ENCODE measurements at regions not wholly inside any gene's neighbourhood (a gene's known extent, or its start where the extent isn't known, plus 50 kb on each side); places are given as distances from the start of the nearest gene placed in this dataset.
A peak's percentile ranks its signal among the peaks of the same experiment; 100 is the strongest.

DNA sequence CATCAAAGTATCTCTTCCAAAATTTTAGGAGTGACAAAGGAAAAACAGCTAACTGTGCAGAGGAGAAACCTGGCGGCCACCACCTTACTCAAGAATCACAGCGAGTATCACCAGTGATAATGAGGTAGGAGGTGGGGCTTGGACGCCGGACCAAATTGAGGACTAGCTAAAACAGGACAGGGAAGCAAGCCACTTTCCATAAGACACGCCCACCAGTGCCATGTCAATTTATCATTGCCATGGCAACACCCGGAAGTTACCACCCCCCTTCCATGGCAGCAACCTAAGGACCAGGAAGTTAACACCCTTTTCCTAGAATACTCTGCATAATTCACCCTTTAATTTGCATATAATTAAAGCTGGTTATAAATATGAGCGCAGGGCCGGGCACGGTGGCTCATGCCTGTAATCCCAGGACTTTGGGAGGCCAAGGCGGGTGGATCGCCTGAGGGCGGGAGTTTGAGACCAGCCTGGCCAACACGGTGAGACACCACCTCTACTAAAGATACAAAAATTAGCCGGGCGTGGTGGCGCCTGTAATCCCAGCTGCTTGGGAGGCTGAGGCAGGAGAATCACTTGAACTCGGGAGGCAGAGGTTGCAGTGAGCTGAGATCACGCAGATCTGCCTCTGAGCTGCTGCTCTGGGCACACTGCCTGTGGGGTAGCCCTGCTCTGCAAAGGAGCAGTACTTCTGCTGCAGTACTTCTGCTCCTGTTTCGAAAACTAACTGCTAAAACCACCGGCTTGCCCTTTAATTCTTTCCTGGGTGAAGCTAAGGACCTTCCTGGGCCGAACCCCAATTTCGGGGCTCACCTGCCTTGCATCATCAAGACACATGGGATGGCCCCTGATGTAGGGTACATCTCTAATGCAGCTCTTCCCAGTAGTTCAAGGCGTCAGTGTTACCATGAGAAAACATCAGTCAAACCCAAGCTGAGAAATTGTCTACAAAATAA is 116.7 kb downstream of the HMX1 start:
- DNase-seq = no peak

DNA sequence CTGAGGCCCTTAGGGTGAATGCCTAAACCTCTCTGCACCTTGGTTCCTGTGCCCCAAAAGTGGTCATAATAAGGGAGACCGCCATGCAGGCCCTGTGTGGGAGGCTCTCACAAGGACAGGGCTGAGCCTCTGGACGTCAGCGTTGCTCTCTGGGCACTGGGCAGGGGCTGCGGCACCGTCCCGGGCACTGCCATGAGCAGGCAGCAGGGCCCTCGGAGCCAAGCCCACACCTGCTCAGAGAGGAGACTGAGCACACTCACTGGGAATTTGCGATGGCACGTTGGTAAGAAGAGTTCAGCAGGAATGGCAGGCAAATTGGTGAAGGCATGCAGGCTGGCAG is 123.4 kb downstream of the HMX1 start:
- no peak for DNase-seq

DNA sequence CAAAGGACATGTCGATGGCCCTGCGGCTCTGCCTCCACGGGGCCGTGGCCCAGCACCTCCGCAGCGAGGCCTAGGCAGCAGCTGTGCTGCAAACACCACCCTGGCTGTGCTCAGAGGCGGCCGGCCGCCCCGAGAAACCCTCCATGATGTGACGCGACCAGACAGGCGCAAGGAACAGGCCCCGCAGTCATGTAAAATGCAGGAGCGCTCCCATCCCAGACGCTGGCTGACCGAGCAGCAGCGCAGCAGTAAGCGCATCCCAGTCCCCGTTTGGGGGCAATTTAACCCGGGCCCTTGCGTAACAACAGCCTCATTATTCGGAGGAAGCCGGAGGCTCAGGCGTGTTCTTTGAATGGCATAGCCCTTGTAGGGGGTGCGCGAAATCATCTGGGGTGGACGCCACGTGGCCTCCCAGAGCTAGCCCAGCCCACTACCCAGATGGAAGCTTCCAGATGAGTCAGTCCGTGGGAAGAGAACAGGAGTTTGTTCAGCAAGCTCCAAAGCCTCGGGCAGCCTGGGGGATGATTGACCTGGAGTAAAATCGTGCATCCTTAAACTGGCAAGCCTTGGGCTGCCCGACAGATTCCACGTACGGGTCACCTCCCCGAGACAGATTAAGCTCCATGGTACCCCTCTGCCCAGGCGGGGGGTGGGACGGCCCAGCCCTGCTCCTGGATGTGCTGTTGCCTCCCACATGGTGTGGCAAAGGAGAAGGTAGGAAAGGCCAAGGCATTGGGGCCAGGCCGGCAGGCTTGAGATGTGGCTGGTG is 124.0 kb downstream of the HMX1 start:
- DNase-seq = peak; percentile 96

DNA sequence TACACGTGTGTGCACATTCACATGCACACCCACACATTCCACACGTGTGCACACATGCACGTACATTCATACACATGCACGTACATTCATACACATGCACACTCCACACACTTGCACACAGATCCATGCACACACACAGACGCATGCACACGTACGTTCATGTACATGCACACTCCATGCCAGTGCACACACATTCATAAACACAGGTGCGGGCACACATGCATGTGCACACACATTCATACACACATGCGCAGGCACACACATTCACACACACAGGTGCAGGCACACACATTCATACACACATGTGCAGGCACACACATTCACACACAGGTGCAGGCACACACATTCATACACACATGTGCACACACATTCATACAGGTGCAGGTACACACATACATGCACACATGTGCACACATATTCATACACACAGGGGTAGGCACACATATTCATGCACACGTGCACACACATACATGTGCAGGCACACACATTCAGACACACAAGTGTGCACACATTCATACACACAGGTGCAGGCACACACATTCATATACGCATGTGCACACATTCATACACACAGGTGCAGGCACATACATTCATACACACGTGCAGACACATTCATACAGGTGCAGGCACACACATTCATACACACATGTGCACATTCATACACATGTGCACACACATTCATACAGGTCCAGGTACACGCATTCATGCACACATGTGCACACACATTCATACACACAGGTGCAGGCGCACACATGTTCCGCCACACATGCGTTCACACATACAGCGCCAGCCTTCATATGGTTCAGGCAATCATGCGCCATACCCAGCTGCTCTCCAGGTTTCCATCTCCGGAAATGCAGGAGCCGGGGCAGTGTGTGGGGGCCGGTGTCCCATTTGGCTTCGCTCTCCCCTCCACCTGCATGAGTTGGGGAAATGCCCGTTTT is 124.8 kb downstream of the HMX1 start:
- no peak for DNase-seq

DNA sequence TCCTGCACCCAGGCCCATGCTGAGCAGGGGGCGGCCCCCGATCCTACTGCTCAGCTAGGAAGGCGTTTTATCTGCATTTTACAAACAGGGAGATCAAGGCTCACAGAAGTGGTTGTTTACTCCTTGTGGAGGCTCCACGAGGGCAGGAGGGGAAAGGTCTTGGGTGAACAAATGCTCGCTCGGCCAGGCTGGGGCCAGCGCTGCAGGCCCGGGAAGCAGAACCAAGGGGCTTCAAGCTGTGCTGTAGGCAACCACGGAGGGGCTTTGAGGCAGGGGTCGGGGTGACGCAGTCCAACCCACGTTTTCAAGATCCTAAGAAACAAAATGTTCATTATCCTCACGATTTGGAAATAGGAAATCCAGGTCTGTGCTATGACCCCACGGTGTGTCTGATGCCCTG is 125.8 kb downstream of the HMX1 start:
- DNase-seq = no peak

DNA sequence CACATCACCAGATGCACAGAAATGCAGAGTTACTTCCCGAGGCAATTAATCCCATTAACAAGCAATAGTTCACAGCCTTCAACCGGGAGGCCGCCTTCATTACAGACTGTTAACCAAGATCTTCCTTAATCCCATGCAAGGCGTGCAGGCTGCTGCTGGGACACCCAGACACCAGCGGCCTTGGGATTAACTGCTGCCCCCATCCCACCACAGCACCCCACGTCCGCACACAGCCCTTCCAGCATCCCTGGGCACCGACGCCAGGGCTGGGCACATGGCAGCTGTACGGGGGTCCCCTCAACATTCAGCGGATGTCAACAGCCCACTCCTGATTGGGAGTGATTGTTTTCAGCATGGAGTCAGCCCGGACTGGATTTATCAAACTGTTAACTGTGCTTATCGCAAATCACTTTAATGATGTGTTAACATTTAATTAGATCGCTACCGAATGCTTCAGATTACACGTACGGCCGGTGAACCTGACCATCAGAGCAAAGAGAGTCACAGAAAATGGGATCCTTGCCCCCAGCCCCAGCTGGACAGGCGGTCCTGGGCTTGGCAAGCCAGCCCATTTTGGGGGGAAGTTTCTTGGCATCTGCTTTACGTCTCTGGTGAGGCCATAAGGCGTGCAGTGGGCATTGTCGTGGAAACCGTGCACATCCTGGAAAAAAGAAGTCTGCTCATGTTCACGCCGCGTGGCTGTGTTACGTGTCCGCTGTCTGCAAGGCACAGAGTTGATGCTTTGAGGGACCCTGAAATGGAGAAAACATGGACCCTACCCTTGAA is 126.4 kb downstream of the HMX1 start:
- peak; percentile 83 for DNase-seq

DNA sequence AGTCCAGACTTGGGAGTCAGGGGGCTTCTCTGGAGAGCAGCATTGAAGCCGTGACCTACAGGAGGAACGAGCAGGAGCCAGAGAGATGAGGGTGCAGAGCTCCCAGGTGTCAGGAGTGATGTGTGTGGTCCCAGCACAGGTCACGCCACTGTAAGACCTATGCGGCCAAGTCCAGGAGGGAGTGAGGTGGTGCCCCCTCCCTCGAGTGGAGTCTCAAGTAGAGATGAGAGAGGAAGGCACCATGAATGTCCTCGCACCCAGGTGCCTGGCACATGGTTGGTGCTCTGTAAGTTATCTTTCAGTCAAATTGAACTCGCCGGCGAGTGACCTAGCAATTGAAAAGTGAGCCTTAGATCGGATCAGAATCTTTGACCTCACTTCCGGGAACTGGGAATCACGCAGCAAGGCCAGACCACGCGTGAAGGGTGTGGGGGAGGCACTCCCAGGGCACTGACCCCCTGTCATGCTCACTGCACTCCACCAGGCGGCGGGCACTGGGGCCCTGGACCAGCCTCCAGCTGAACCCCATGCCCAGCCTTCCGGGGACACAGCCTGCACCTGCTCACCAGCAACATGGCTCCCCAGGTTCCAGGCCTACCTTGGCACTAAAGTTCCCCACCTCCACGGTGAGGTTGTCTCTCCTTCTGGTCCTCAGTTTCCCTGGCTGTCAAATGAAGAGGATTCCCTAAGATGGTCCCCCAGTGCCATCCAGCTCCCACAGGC is 127.4 kb downstream of the HMX1 start:
- no peak for DNase-seq

DNA sequence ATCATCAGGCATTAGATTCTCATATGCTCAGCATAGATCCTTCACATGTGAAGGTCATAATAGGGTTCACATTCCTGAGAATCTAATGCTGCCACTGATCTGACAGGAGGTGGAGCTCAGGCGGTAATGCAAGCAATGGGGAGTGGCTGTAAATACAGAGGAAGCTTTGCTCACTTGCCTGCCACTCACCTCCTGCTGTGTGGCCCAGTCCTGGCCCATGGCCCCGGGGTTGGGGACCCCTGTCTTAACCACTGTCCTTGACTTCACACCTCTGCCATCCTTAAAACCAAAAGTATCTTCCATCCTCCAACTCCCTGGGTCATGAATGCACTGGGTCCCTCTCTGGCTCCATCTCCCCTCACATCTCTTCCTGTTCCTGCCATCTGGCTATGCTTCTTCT is 129.1 kb downstream of the HMX1 start:
- DNase-seq = no peak

DNA sequence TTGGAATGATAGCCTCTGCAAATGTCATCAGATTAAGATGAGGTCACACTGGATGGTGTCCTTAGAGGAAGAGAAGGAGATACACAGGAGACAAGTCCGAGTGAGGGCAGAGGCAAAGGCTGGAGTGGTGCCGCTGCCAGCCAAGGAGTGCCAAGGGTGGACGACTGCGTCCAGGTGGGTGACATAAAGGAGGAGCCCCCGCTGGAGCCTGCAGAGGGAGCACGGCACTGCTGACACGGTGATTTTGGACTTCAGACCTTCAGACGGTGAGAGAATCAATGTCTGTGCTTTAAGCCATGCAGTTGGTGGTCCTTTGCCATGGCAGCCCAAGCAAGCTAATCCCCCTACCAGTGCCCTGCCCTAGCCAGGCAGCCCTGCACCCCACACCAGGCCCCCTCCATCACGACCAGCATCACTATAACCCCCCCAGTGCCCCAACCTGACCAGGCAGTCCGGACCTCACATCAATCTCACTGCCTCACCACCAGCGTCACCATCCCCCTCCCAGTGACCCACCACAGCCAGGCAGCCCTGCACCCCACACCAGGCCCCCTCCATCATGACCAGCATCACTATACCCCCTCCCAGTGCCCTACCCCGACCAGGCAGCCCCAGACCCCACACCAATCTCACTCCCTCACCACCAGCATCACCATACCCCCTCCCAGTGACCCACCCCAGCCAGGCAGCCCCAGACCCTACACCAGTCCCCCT is 130.0 kb downstream of the HMX1 start:
- no peak for DNase-seq

DNA sequence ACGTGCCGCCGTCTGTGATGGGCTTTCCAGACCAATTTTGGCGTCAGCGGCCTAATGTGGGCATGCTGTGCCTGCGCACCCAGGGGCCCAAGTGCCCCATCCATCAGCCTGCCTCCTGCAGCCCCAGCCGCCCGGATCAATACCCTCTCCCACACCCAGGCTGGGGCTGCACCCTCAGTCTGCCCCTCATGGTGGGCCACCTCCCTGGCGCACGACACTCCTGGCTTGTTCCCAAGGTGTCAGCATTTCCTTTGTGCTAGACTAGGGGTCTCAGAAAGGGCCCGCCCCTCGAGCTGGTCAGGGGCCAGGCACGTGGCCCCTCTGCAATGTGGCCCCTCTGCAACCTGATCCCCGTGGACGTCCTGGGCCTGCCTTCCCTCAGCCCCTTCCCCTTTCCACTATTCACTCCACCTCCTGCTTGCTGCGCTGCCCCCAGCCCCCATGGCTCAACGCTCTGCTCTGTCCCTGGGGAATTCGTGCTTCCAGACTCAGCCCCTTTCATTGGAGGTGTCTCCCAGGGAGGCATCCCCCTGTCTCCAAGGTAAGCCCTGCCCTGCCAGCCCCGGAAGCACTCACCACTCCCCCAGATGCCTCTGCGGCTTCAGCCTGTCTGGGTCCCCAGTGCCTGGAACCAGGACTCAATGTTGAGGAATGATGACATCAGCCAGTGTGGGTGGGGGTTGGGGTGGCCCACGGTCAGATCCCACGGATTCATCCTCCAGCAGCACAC is 130.8 kb downstream of the HMX1 start:
- no peak for DNase-seq

DNA sequence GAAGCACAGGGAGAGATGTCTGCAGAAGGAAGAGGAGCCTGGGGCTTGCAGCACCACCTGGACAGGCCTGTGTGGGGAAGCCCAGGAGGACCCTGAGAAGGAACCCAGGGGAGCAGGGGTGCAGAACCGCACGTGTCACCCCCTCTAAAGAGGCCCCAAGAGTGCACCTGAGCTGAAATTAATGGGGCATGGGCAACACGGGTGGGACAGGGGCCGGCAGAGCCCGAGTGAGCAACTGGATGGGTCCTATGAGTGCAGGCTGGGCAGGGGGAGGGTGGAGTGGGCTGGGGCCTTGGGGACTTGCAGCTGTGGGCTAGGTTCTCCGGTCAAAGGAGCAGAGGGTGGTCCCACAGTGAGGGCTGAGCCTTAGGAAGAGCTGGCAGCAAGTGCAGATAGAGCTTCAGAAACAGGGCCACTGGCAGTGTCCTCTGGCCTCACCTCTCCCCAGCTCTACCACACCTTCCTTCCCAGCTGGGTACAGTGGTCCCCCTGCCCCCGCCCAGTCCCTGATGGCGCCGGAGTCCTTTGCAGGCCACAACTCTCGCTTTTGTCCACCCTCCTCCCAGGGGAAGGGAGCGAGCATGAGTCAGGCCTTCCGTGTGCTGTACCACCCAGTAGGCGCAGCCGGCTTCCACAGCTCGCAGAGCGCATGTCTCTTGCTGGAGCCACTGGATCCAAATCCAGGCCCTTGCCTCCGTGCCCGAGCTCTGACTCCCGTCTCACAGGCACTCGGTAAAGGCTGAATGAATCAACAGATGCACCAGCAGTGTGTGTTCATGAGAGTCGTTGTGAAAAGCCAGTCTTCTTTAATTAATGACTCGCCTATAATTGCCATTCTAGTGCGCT is 131.6 kb downstream of the HMX1 start:
- peak; percentile 56 for DNase-seq

DNA sequence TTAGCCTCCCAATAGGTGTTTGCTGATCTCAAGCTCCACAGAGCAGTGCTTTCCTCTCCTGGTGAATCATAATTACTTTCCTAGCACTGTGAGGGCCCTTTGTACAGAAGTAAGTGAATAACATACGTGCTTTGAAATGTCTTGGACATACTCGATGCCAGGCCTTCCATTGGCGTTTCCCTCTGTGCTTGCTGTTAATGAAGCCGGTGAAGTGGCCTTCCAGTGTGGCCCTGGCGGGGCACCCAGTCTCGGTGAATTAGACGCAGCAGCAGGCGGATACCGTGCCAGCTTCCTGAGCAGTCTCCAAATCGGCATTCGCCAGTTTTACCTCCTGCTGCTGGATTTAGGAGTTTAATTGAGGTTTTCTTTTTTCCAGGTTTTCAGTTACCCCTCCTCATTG is 132.3 kb downstream of the HMX1 start:
- no peak for DNase-seq

DNA sequence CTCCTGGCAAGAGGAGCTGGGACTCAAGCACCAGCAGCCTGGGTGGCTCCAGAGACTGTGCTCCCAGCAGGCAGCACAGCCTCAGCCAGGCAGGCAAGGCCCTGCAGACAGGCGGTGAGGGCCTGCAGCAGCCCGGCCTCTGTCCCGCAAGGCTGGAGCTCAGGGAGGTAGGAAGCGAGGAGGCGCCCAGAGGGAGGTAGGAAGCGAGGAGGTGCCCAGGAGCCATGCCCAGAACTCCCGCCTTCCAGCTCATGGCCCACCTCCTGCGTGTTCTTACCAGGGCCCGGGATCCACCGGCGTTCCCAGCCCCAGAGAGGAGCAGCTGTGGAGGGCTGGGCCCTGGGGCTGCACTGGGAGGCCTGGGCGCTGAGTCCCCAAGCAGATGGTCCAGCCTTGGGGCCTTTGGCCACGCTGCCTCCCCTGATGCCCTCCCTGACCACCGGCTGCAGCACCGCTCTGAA is 133.1 kb downstream of the HMX1 start:
- no peak for DNase-seq

DNA sequence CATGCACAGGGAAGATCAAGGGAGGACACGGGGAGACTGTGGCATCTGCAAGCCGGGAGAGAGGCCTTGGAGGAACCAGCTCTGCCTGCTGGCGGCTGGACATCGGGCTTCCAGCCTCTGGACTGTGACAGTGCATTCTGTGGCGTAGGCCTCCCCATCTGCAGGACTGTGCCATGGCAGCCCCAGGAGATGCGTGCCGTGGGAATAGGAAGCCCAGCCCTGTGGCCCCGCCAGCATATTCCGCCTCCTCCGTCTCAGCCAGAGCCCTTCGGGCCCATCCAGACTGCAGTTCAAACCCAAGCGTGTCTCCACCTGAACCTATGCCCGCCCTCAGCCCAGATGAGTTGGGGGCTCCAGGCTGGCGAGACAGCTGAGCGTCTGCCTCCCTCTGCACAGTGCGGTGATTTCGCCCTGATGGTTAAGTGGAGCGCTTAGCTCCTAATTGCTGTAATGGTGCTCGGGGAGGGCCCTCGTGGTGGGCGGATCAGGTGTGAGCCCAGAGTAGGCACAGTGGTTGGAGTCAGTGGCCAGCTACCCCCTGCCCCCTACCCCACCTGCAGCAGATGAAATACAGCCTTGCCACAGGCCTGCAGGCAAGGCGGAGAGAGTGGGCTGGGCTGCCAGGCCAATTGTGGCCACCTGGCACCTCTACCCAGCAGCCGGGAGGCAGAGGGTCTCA is 133.9 kb downstream of the HMX1 start:
- no peak for DNase-seq

DNA sequence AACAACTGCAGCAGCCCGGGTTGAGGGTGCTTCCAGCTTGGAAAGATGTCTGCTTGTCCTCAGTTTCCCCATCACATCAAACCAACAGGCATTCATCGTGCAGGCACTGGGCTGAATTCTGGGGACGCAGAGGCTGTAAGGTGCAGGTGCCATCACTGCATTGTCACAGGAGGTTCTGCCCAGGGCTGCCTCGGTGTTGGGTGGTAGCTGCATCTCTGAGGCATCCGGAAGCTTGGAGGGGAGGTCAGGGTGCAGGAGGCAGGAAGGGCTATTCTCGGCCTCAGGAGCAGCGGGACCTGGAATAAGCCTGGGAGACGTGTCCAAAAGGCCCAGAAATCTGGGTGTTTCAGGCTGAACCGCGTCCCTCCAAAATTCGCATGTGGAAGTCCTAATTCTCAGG is 134.6 kb downstream of the HMX1 start:
- DNase-seq = no peak

DNA sequence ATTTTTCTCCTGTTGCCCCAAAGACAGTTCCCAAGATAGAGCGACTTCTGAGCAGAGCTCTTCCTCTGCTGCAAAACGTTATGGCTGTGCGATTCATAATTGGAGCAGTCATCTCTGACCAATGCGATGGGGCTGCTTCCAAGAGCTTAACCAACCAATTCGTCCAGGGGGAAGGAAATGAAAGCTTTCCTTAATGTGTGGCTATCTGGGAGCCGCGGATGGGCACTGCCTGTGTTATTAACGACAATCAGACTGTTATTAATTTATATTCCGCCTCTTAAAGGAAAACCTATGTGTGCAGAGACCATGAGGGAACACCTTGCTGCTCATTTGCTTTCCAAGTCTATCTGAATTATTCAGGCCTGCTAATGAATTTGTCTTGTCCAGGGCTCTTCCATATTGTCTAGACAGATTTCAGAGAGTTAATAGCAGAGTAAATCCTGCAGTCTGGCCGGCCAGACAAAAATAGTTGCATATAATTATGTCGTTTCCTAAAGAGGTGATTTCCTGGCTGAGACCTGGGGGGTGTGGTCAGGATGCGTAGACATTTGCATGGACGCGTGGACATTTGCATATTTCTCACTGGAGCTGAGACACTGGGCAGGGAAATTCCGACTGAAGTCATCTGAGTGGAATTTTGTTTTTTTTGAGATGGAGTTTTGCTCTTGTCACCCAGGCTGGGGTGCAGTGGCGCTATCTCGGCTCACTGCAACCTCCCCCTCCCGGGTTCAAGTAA is 135.4 kb downstream of the HMX1 start:
- no peak for DNase-seq

DNA sequence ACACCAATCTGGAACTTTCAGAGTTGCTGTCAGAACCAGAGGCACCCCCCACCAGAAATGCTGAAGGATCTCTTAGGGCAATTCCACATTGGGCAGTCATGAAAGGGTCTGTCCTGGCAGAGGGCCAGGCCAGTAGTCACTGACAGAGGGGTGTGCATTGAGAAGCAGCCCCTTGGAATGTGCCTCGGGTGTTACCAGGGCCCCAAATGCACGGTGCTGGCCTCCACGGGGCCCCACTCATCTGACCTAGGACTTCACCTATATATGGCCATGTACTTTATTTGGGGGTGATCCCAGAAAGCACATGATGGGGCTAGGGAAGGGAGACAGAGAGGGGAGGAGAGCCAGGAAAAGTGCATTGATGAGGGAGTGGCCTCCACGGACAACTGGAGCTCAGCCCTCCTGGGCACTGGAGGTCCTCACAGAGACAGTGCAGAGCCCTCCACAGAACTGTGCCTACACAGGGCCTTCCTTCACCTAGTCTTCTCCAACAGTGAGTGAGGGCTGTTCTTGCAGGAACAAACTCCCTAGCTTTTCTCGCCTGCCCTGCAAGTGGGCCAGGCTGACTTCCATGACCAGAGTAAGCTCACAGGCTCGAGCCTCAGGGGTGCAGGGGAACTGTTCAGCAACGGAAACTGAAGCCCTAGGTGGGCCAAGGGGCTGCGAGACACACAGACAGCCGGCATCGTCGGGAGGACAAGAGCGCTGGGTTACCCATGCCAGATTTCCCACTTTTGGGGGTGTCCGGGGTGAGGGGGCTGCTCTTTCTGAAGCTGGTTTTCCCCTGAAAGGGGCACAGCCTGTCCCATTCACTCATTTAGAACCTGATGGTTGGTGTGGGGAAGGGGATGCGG is 136.2 kb downstream of the HMX1 start:
- no peak for DNase-seq
